Adrenal gland (tissue), 9 donors: ENCODE measurements at regions not wholly inside any gene's neighbourhood (a gene's known extent, or its start where the extent isn't known, plus 50 kb on each side); places are given as distances from the start of the nearest gene placed in this dataset.
"Not testable (repeated sequence)": the region's sequence is repeated elsewhere in the genome, so short reads cannot be mapped to it uniquely, and the experiment has no call there.

Experiments
- DNase-seq, 7 donors: peaks; one replicate each; pipeline ENCODE4 v3.0.0-alpha.2; 2019 to 2020
- H3K27ac ChIP-seq, 5 donors: fragments of 200-600 bp; sonication (generic) in 4 of 5; 1 replicate in 3 of 5; 2 replicates in 2 of 5; pipeline versions ENCODE4 v1.5.1 to v1.8.0; 2016 to 2020; ENCODE audit warnings: mild to moderate bottlenecking in 1 of 5
- H3K27me3 ChIP-seq: fragments of 200-600 bp; 2 replicates; pipeline ENCODE4 v1.8.0; 2021
- H3K36me3 ChIP-seq, 2 donors: fragments of 200-600 bp; replicated peaks in 1 of 2; 1 replicate in 1 of 2; 2 replicates in 1 of 2; pipeline versions ENCODE4 v1.5.1 to v1.8.0; 2018 to 2022
- H3K4me1 ChIP-seq, 2 donors: fragments of 200-600 bp; replicated peaks in 1 of 2; 1 replicate in 1 of 2; 2 replicates in 1 of 2; pipeline versions ENCODE4 v1.5.1 to v1.8.0; 2018 to 2021
- H3K4me3 ChIP-seq, 4 donors: fragments of 200-600 bp; sonication (generic) in 3 of 4; one replicate each; pipeline ENCODE4 v1.5.1; 2016 to 2018
- H3K9me3 ChIP-seq, 3 donors: fragments of 200-600 bp; sonication (generic) in 1 of 3; replicated peaks in 1 of 3; 1 replicate in 2 of 3; 2 replicates in 1 of 3; pipeline versions ENCODE4 v1.5.1 to v1.8.0; 2016 to 2021
- POLR2A ChIP-seq, 2 donors: fragments of 450-650 bp; IDR thresholded peaks; one replicate each; pipeline ENCODE4 v1.6.1; 2017; ENCODE audit warnings: antibody characterized with exemption in 2 of 2, mild to moderate bottlenecking in 2 of 2, moderate library complexity in 1 of 2
- WGBS, 4 donors: extraction: QIAGEN DNeasy Blood & Tissue Kit in 2 of 4; methylation state at CpG; one replicate each; pipeline versions ENCODE4 v1.1.5 to v1.1.7; 2013 to 2017; 5-methylcytosine and 5-hydroxymethylcytosine counted together
- intact Hi-C, 2 donors: fragments of 100-400 bp; cut with DNase I; formaldehyde crosslinking; loops; one replicate each; pipeline versions ENCODE4 v1.14.1 to v1.15.0; 2022 to 2023
- TF ChIP-seq, protein P1 (sequence below), 6 experiments: fragments of 450-650 bp in 4 of 6; fragments of 200-600 bp in 2 of 6; sonication (generic) in 1 of 6; IDR thresholded peaks; 1 replicate in 5 of 6; 2 replicates in 1 of 6; pipeline versions ENCODE4 v1.5.1 to v1.8.0; 2016 to 2021; ENCODE audit warnings: antibody characterized with exemption in 6 of 6, mild to moderate bottlenecking in 2 of 6, moderate library complexity in 1 of 6
- donor health status: healthy with polysubstance abuse.
- donor health status: Bipolar disorder and iron deficiency.
- donor health status: DM: yes; HTN: yes; CAD: no.
- donor health status: DM: no; HTN: no; CAD: no.
- donor health status: DM: no; HTN: no; CAD: no.

DNA sequence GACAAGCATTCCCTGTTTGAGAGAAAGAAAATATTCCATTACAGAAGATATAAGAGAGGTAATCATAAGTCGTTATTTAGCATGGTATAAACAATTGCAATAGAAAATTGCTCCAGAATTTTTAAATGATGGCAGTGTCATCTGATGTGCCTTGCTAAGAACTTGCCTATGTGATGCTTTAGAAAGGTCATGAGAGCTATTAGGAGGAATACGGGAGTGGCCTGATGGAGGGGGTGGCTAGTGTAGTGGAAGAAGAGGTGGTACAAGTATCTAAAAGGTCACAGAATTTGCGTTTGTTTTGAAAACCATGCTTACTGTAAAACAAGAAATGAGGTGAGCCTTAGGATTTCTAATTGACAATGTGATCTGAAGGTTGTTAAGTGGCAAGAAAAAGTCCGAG is 550.0 kb downstream of the TMX3 start:
- intact Hi-C loops, result no loop called here
- WGBS, 4 donors, result 49 to 66% (median 59%) methylated on average over 4 of the region's 4 CpGs

DNA sequence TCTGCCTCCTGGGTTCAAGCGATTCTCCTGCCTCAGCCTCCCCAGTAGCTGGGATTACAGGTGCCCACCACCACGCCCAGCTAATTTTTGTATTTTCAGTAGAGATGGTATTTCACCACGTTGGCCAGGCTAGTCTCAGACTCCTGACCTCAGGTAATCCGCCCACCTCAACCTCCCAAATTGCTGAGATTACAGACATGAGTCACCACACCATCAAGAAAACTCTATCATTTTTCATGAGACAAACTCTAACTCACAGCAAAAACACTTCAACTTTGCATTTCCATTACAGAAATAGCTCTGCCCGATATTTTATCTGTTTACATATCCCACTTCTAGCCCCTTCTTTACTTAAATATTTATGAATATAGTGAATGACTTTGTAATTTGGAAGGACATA is 561.1 kb downstream of the TMX3 start:
- H3K9me3 ChIP-seq, H3K4me1 ChIP-seq, H3K27ac ChIP-seq, intact Hi-C loops, DNase-seq, H3K4me3 ChIP-seq, H3K27me3 ChIP-seq, H3K36me3 ChIP-seq: not testable (repeated sequence)
- WGBS, 4 donors, result 69 to 82% (median 75%) methylated on average over 5 of the region's 5 CpGs

More for the DNA sequence above, 550.0 kb downstream of the TMX3 start:
- Histone ChIP-seq H3K27me3 (no peaks in the 10 kb centered on the region), H3K4me3 (no peak overlapping the region), H3K36me3 (no peaks in the 10 kb centered on the region), H3K9me3 (peaks cover 0 to 9% (median 0%) of the 10 kb centered on the region in 3 donors), H3K4me1 (no peaks in the 10 kb centered on the region), H3K27ac (no peak overlapping the region)
- DNase-seq, result no peak
- TF ChIP-seq, protein P1, sequence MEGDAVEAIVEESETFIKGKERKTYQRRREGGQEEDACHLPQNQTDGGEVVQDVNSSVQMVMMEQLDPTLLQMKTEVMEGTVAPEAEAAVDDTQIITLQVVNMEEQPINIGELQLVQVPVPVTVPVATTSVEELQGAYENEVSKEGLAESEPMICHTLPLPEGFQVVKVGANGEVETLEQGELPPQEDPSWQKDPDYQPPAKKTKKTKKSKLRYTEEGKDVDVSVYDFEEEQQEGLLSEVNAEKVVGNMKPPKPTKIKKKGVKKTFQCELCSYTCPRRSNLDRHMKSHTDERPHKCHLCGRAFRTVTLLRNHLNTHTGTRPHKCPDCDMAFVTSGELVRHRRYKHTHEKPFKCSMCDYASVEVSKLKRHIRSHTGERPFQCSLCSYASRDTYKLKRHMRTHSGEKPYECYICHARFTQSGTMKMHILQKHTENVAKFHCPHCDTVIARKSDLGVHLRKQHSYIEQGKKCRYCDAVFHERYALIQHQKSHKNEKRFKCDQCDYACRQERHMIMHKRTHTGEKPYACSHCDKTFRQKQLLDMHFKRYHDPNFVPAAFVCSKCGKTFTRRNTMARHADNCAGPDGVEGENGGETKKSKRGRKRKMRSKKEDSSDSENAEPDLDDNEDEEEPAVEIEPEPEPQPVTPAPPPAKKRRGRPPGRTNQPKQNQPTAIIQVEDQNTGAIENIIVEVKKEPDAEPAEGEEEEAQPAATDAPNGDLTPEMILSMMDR (IDR thresholded peaks at IDR 0.05), result no peak
- TF ChIP-seq POLR2A (IDR thresholded peaks at IDR 0.05), result no peak

DNA sequence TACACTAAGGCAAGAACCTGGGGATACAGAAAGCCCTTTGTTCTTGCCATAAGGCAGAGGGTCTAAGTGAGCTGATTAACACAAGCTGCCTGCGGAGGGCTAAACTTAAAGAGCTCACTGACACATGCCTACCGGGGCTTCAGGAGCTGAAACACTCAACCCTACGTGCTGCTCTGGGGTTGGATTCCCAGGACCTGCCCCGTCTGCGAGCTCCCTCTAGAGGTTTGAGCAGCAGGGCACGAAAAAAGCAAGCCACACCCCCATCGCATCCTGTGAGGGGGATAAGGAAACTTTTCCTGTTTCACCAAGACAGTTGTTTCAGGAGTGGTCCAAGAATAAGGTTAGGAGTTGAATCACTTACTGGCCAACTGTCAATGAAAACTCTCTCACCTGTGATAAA is 562.1 kb downstream of the TMX3 start:
- DNase-seq, result no peak
- WGBS, 4 donors, result 65 to 69% (median 67%) methylated on average over 5 to 7 of the region's 7 CpGs
- no peaks in the 10 kb centered on the region for H3K9me3 ChIP-seq
- H3K4me1 ChIP-seq, result no peaks in the 10 kb centered on the region
- H3K4me3 ChIP-seq, result no peak overlapping the region
- TF ChIP-seq POLR2A (IDR thresholded peaks at IDR 0.05), result no peak
- TF ChIP-seq, protein P1 (IDR thresholded peaks at IDR 0.05), result no peak
- intact Hi-C loops, result no loop called here
- H3K27me3 ChIP-seq, result no peaks in the 10 kb centered on the region
- no peaks in the 10 kb centered on the region for H3K36me3 ChIP-seq
- no peak overlapping the region for H3K27ac ChIP-seq

DNA sequence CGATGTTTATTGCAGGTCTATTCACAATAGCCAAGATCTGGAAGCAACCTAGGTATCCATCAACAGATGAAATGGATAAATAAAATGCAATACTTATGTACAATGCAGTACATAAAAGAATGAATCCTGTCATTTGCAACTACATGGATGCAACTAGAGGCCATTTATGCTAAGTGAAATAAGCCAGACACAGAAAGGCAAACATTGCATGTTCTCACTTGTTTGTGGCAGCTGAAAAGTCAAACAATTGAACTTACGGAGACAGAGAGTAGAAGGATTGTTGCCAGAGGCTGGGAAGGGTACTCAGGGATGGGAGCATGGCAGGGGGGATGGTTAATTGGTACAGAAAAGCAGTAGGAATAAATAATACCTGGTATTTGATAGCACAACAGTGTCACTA is 563.9 kb downstream of the TMX3 start:
- intact Hi-C loops, result no loop called here
- no peak overlapping the region for H3K4me3 ChIP-seq
- no peaks in the 10 kb centered on the region for H3K36me3 ChIP-seq
- no peak for TF ChIP-seq POLR2A (IDR thresholded peaks at IDR 0.05)
- TF ChIP-seq, protein P1 (IDR thresholded peaks at IDR 0.05), result no peak
- 69 to 88% (median 82%) methylated on average over 2 of the region's 2 CpGs for WGBS, 4 donors
- no peak for DNase-seq
- no peaks in the 10 kb centered on the region for H3K27me3 ChIP-seq
- H3K27ac ChIP-seq, result no peak overlapping the region
- H3K4me1 ChIP-seq, result no peaks in the 10 kb centered on the region
- no peaks in the 10 kb centered on the region for H3K9me3 ChIP-seq

DNA sequence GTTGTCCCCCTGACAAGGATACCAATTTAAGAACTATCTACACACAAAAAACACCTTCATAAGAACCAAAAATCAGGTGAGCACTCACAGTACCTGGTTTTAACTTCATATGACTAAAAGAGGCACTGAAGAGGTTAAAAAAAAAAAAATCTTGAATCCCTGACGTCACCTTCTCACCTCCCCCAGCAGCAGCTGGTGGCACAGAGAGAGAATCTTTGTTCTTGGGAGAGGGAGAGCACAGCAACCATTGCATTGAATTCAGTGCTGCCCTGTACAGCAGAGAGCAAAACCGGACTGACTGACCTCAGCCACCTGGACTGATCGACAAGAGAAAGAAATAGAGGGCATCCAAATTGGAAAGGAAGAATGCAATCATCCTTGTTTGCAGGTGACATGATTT is 566.0 kb downstream of the TMX3 start:
- intact Hi-C loops, result no loop called here
- H3K9me3 ChIP-seq, result no peaks in the 10 kb centered on the region

More for the DNA sequence above, 566.0 kb downstream of the TMX3 start:
- Histone ChIP-seq H3K27ac (no peak overlapping the region), H3K4me3 (no peak overlapping the region), H3K4me1 (no peaks in the 10 kb centered on the region), H3K36me3 (no peaks in the 10 kb centered on the region), H3K27me3 (no peaks in the 10 kb centered on the region)
- TF ChIP-seq POLR2A (IDR thresholded peaks at IDR 0.05), result no peak
- TF ChIP-seq, protein P1 (IDR thresholded peaks at IDR 0.05), result no peak
- DNase-seq, result no peak
- 18 to 31% (median 28%) methylated on average over 2 to 3 of the region's 3 CpGs for WGBS, 4 donors
